Heart left ventricle (tissue), 13 donors: ENCODE measurements at regions not wholly inside any gene's neighbourhood (a gene's known extent, or its start where the extent isn't known, plus 50 kb on each side); places are given as distances from the start of the nearest gene placed in this dataset.

ENCODE experiments used
- CTCF ChIP-seq, 12 donors: fragments of 200-600 bp; sonication (generic) in 4 of 12; IDR thresholded peaks; one replicate each; pipeline versions ENCODE4 v1.5.0 to v1.8.0; 2018 to 2022; ENCODE audit warnings: antibody characterized with exemption in 12 of 12, mild to moderate bottlenecking in 5 of 12
- POLR2A ChIP-seq, 2 donors: fragments of 450-650 bp; IDR thresholded peaks; one replicate each; pipeline ENCODE4 v1.6.1; 2017; ENCODE audit warnings: antibody characterized with exemption in 2 of 2, mild to moderate bottlenecking in 2 of 2, moderate library complexity in 2 of 2
- donor health status: ischemic (EF 13 %, LVEDD 7.1; RV severe dilation, severe dysfunction).
- donor health status: DM: no; HTN: yes; CAD: no.
- donor health status: DM: no; HTN: no; CAD: no.
- donor health status: ischemic (EF 25% LVEDD 6.9; RV normal size, moderate dysfunction).
- donor health status: ischemic (EF 25% LVEDD 5.7; RV mildly dilated, moderate dysfunction).
- donor health status: ischemic (EF 35%, LVEDD 5.7; RV mildly dilated, moderate dysfunction).
- donor health status: nonischemic (EF 11% LVEDD 7.7; RV severe dilation, severe dysfunction).
- donor health status: DM: yes; HTN: yes; CAD: no.
- donor health status: PGD.
- donor health status: ischemic (EF 29% LVEDD 5.4; RV normal size, mild dysfunction).
- donor health status: nonischemic (EF 23%, LVEDD 6.1; RV moderate dilation, normal function).

DNA sequence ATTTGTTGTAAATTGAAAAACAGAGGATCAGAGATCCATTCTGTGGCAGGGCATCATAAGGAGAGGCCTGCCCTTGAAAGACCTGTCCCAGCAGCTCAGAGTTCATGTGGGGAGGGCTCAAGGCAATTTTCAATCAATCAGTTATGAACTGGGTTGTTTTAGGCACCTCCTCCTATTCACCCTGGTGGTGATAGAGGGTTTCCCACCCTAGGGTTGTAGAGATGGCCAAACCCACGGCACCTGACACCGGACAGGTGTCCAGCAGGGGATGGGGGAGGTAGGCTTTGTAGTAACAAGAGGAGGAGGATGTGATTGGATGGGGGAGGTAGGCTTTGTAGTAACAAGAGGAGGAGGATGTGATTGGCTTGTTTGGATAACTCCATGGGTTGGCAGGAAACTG is 205.7 kb downstream of the SOCS6 start:
- TF ChIP-seq POLR2A (IDR thresholded peaks at IDR 0.05) (no peak), CTCF (IDR thresholded peaks at IDR 0.05) (peak in 1 of 12 donors; percentile 4)
